Transverse colon (tissue), 4 donors: ENCODE measurements at regions not wholly inside any gene's neighbourhood (a gene's known extent, or its start where the extent isn't known, plus 50 kb on each side); places are given as distances from the start of the nearest gene placed in this dataset.
"Not testable (repeated sequence)": the region's sequence is repeated elsewhere in the genome, so short reads cannot be mapped to it uniquely, and the experiment has no call there.

Source experiments
- DNase-seq: peaks from one replicate; pipeline ENCODE4 v3.0.0-alpha.2; 2019
- H3K27ac ChIP-seq, 4 donors: fragments of 200-600 bp; sonication (generic); 2 replicates each; pipeline ENCODE4 v1.5.1; 2016 to 2018; ENCODE audit warnings: inconsistent platforms in 4 of 4
- H3K27me3 ChIP-seq: fragments of 200-600 bp; sonication (generic); 2 replicates; pipeline ENCODE4 v1.5.1; 2017; ENCODE audit warnings: inconsistent platforms
- H3K36me3 ChIP-seq, 4 donors: fragments of 200-600 bp; sonication (generic); 2 replicates each; pipeline ENCODE4 v1.5.1; 2017 to 2019; ENCODE audit warnings: inconsistent platforms in 4 of 4
- H3K4me1 ChIP-seq, 4 donors: fragments of 200-600 bp; sonication (generic); 2 replicates each; pipeline ENCODE4 v1.5.1; 2017 to 2020; ENCODE audit warnings: inconsistent platforms in 4 of 4
- H3K4me3 ChIP-seq, 4 donors: fragments of 200-600 bp; sonication (generic); 1 replicate in 1 of 4; 2 replicates in 3 of 4; pipeline versions ENCODE4 v1.5.1 to v1.6.1; 2017 to 2019; ENCODE audit warnings: inconsistent platforms in 4 of 4
- H3K9me3 ChIP-seq, 2 donors: fragments of 200-600 bp; sonication (generic); 2 replicates each; pipeline ENCODE4 v1.5.1; 2017 to 2019; ENCODE audit warnings: inconsistent platforms in 2 of 2
- CTCF ChIP-seq, 5 experiments: fragments of 200-600 bp in 3 of 5; fragments of 450-650 bp in 2 of 5; sonication (generic) in 3 of 5; IDR thresholded peaks; 1 replicate in 2 of 5; 2 replicates in 3 of 5; pipeline ENCODE4 v1.5.1; 2016 to 2017; ENCODE audit warnings: antibody characterized with exemption in 5 of 5, inconsistent platforms in 3 of 5, mild to moderate bottlenecking in 2 of 5, moderate library complexity in 1 of 5
- EP300 ChIP-seq: sonication (generic); formaldehyde crosslinking; IDR thresholded peaks from one replicate; pipeline ENCODE4 v1.6.1; 2017; ENCODE audit warnings: antibody characterized with exemption, low read depth
- POLR2A ChIP-seq: fragments of 450-650 bp; IDR thresholded peaks from one replicate; pipeline ENCODE4 v1.6.1; 2016; ENCODE audit warnings: antibody characterized with exemption, mild to moderate bottlenecking, moderate library complexity
- POLR2AphosphoS5 ChIP-seq, 3 donors: sonication (generic); formaldehyde crosslinking; IDR thresholded peaks; one replicate each; pipeline ENCODE4 v1.6.1; 2016; ENCODE audit warnings: antibody characterized with exemption in 3 of 3
- WGBS, 2 donors: methylation state at CpG; one replicate each; pipeline ENCODE4 v1.1.5; 2018; ENCODE audit warnings: low coverage in 1 of 2; 5-methylcytosine and 5-hydroxymethylcytosine counted together
- in situ Hi-C, 4 donors: fragments of 200-750 bp; cut with MboI; loops; one replicate each; pipeline versions ENCODE4 v1.15.0 to v1.15.1; 2017; ENCODE audit warnings: low sequenced_read_pairs in 3 of 4, low pct_ligation_motif_present in 1 of 4, low pct_unique_long_range_greater_than_20kb in 1 of 4
- intact Hi-C: fragments of 100-400 bp; cut with DNase I; formaldehyde crosslinking; loops from one replicate; pipeline ENCODE4 v1.15.1; 2023; ENCODE audit warnings: low total_unique reads

GRCh38 chr12:19616781-19617180 lies 177.5 kb downstream of the AEBP2 start:
- no peaks in the 10 kb centered on the region for H3K9me3 ChIP-seq
- H3K4me3 ChIP-seq = no peak overlapping the region
- H3K27me3 ChIP-seq = no peaks in the 10 kb centered on the region
- 91 to 93% methylated on average over 9 to 15 of the region's 15 CpGs for WGBS, 2 donors
- H3K4me1 ChIP-seq = peaks cover 0 to 11% (median 0%) of the 10 kb centered on the region in 4 donors
- H3K27ac ChIP-seq = no peak overlapping the region
- TF ChIP-seq CTCF (IDR thresholded peaks at IDR 0.05) = no peak
- TF ChIP-seq POLR2A = no peak
- no peak for TF ChIP-seq EP300
- TF ChIP-seq POLR2AphosphoS5 (IDR thresholded peaks at IDR 0.05) = no peak
- H3K36me3 ChIP-seq = no peaks in the 10 kb centered on the region
- intact Hi-C loops (no loop called here), in situ Hi-C loops (no loop called here)
- no peak for DNase-seq

- in situ Hi-C loops = no loop called here
- intact Hi-C loops = no loop called here
- Histone ChIP-seq H3K4me1 (peaks cover 0 to 5% (median 0%) of the 10 kb centered on the region in 4 donors), H3K36me3 (no peaks in the 10 kb centered on the region), H3K27ac (peak overlapping the region in 2 of 4 donors; percentile 44 to 49), H3K9me3 (no peaks in the 10 kb centered on the region), H3K27me3 (no peaks in the 10 kb centered on the region), H3K4me3 (no peak overlapping the region)
- TF ChIP-seq POLR2AphosphoS5 (IDR thresholded peaks at IDR 0.05) = peak in 2 of 3 donors; percentile 81 to 84
- peak; percentile 72 for TF ChIP-seq POLR2A
- no peak for TF ChIP-seq CTCF (IDR thresholded peaks at IDR 0.05)
- TF ChIP-seq EP300 = no peak
- WGBS, 2 donors = 51 to 80% methylated on average over 1 to 7 of the region's 7 CpGs
- peak; percentile 77 for DNase-seq
Observed at GRCh38 chr12:19620222-19620621, 180.9 kb downstream of the AEBP2 start.

- TF ChIP-seq POLR2A = no peak
- no peak for TF ChIP-seq POLR2AphosphoS5 (IDR thresholded peaks at IDR 0.05)
- TF ChIP-seq CTCF (IDR thresholded peaks at IDR 0.05) = no peak
- no peak for TF ChIP-seq EP300
- in situ Hi-C loops (no loop called here), intact Hi-C loops (no loop called here)
- Histone ChIP-seq H3K4me1 (peaks cover 0 to 4% (median 0%) of the 10 kb centered on the region in 4 donors), H3K27ac (no peak overlapping the region), H3K4me3 (no peak overlapping the region), H3K36me3 (no peaks in the 10 kb centered on the region), H3K9me3 (no peaks in the 10 kb centered on the region), H3K27me3 (no peaks in the 10 kb centered on the region)
- no peak for DNase-seq
- 88% methylated on average over 9 of the region's 9 CpGs for WGBS, 2 donors
Observed at GRCh38 chr12:19623751-19624399, 184.6 kb downstream of the AEBP2 start.

- no peak for DNase-seq
- Histone ChIP-seq H3K9me3 (no peaks in the 10 kb centered on the region), H3K36me3 (no peaks in the 10 kb centered on the region), H3K27me3 (no peaks in the 10 kb centered on the region), H3K4me1 (peaks cover 0 to 4% (median 0%) of the 10 kb centered on the region in 4 donors), H3K4me3 (no peak overlapping the region), H3K27ac (no peak overlapping the region)
- in situ Hi-C loops = no loop called here
- TF ChIP-seq POLR2AphosphoS5 (IDR thresholded peaks at IDR 0.05) (no peak), CTCF (IDR thresholded peaks at IDR 0.05) (no peak), EP300 (no peak), POLR2A (no peak)
- 77 to 87% methylated on average over 5 to 6 of the region's 6 CpGs for WGBS, 2 donors
- intact Hi-C loops = no loop called here
Observed at GRCh38 chr12:19624491-19624890, 185.2 kb downstream of the AEBP2 start.

GRCh38 chr12:19625551-19625950 lies 186.3 kb downstream of the AEBP2 start:
- WGBS, 2 donors = 56 to 62% methylated on average over 4 of the region's 4 CpGs
- in situ Hi-C loops, H3K9me3 ChIP-seq, H3K4me1 ChIP-seq, DNase-seq, H3K27me3 ChIP-seq, H3K36me3 ChIP-seq, H3K27ac ChIP-seq, intact Hi-C loops, H3K4me3 ChIP-seq: not testable (repeated sequence)
